SH-SY5Y (cell line): ENCODE measurements at regions not wholly inside any gene's neighbourhood (a gene's known extent, or its start where the extent isn't known, plus 50 kb on each side); places are given as distances from the start of the nearest gene placed in this dataset.

Experiments used
- GATA2 ChIP-seq: IDR thresholded peaks from 2 replicates; pipeline ENCODE4 v1.6.1; 2011; ENCODE audit warnings: mild to moderate bottlenecking, low read depth, low read length
- GATA3 ChIP-seq: IDR thresholded peaks from 2 replicates; pipeline ENCODE4 v1.6.1; 2011; ENCODE audit warnings: low read depth, mild to moderate bottlenecking, low read length, moderate library complexity

DNA sequence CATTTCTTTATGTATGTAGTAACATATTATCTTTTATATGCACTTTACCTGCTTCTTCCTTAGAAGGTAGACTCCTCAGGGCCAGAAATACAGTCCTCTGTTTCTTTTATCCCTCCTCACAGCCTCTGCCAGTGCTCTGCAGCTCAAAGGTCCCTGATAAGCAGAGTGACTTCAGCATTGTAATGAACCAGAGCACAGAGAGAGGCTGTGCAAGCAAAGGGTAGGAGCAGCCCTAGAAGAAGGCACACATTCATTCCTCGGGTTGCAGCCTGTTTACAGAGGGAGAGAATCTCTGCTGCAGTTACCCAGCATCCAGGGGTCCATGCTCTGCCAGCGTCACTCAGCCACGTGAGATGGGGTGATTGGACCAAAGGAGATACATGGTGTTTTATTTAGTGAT, 101.1 kb downstream of the RHOU start:
- TF ChIP-seq GATA2 (no peak), GATA3 (no peak)
